ENCODE measurements at regions not wholly inside any gene's neighbourhood (a gene's known extent, or its start where the extent isn't known, plus 50 kb on each side); places are given as distances from the start of the nearest gene placed in this dataset.

- TF ChIP-seq ZNF384 (IDR thresholded peaks at IDR 0.05) (no peak), PKNOX1 (IDR thresholded peaks at IDR 0.05) (no peak), FOXM1 (IDR thresholded peaks at IDR 0.05; ENCODE audit: borderline replicate concordance) (no peak), LEF1 (IDR thresholded peaks at IDR 0.05; ENCODE audit: borderline replicate concordance) (no peak), ELF4 (IDR thresholded peaks at IDR 0.05) (no peak), FOXA1 (IDR thresholded peaks at IDR 0.05) (no peak), BHLHE40 (IDR thresholded peaks at IDR 0.05; ENCODE audit: borderline replicate concordance) (no peak)
Observed at GRCh38 chr20:40899344-40899743, 129.3 kb upstream of the TOP1 start.
